ENCODE measurements at regions not wholly inside any gene's neighbourhood (a gene's known extent, or its start where the extent isn't known, plus 50 kb on each side); places are given as distances from the start of the nearest gene placed in this dataset.
"Not testable (repeated sequence)": the region's sequence is repeated elsewhere in the genome, so short reads cannot be mapped to it uniquely, and the experiment has no call there.

- WGBS, 2 experiments (ENCODE audit: low coverage in 1 of 2, low lambda C conversion rate in 2 of 2, missing lambda C conversion rate in 2 of 2): 40% methylated on average over 4 of the region's 4 CpGs
Observed at GRCh38 chr1:98523256-98523655, 138.3 kb upstream of the SNX7 start.

GRCh38 chr1:98516306-98516705, 145.2 kb upstream of the SNX7 start:
- Histone ChIP-seq H3K4me2 (ENCODE audit: unreplicated experiment) (no peak overlapping the region), H3K27me3 (replicated peaks; ENCODE audit: insufficient read depth) (no peaks in the 10 kb centered on the region), H2AFZ (no peak overlapping the region), H3K4me3 (no peak overlapping the region), H3K9ac (no peak overlapping the region), H3K9me2 (ENCODE audit: insufficient read depth) (no peaks in the 10 kb centered on the region), H4K20me1 (ENCODE audit: insufficient read depth) (no peaks in the 10 kb centered on the region), H3K79me2 (ENCODE audit: insufficient read depth) (no peaks in the 10 kb centered on the region), H3F3A (ENCODE audit: insufficient read depth) (no peaks in the 10 kb centered on the region), H3K4me1 (ENCODE audit: insufficient read depth) (no peaks in the 10 kb centered on the region), H3K9me3 (ENCODE audit: low read depth) (no peaks in the 10 kb centered on the region), H3K36me3 (ENCODE audit: low read depth) (no peaks in the 10 kb centered on the region), H3K27ac (no peak overlapping the region)
- 47 to 48% methylated on average over 2 of the region's 2 CpGs for WGBS, 2 experiments (ENCODE audit: low coverage in 1 of 2, low lambda C conversion rate in 2 of 2, missing lambda C conversion rate in 2 of 2)
- in situ Hi-C loops (cut with MboI): no loop called here
- no peak for DNase-seq
- no peak for TF ChIP-seq EZH2phosphoT487 (IDR thresholded peaks at IDR 0.05; ENCODE audit: insufficient read depth, low read depth)
- no peak for TF ChIP-seq EZH2 (IDR thresholded peaks at IDR 0.05; ENCODE audit: insufficient read depth, poor library complexity, severe bottlenecking)

More at GRCh38 chr1:98523256-98523655, 138.3 kb upstream of the SNX7 start:
- H3K79me2 ChIP-seq (ENCODE audit: insufficient read depth): no peaks in the 10 kb centered on the region
- no peaks in the 10 kb centered on the region for H3K27me3 ChIP-seq (replicated peaks; ENCODE audit: insufficient read depth)
- H3K4me3 ChIP-seq: no peak overlapping the region
- no peak overlapping the region for H3K4me2 ChIP-seq (ENCODE audit: unreplicated experiment)
- no peaks in the 10 kb centered on the region for H3K36me3 ChIP-seq (ENCODE audit: low read depth)
- no peak overlapping the region for H2AFZ ChIP-seq
- no peak overlapping the region for H3K27ac ChIP-seq
- H3K4me1 ChIP-seq (ENCODE audit: insufficient read depth): no peaks in the 10 kb centered on the region
- in situ Hi-C loops (cut with MboI): no loop called here
- no peak for DNase-seq
- no peaks in the 10 kb centered on the region for H3K9me2 ChIP-seq (ENCODE audit: insufficient read depth)
- H3F3A ChIP-seq (ENCODE audit: insufficient read depth): no peaks in the 10 kb centered on the region
- H4K20me1 ChIP-seq (ENCODE audit: insufficient read depth): no peaks in the 10 kb centered on the region
- H3K9me3 ChIP-seq (ENCODE audit: low read depth): no peaks in the 10 kb centered on the region
- no peak overlapping the region for H3K9ac ChIP-seq
- TF ChIP-seq EZH2phosphoT487 (IDR thresholded peaks at IDR 0.05; ENCODE audit: insufficient read depth, low read depth) (no peak), EZH2 (IDR thresholded peaks at IDR 0.05; ENCODE audit: insufficient read depth, poor library complexity, severe bottlenecking) (no peak)

DNA sequence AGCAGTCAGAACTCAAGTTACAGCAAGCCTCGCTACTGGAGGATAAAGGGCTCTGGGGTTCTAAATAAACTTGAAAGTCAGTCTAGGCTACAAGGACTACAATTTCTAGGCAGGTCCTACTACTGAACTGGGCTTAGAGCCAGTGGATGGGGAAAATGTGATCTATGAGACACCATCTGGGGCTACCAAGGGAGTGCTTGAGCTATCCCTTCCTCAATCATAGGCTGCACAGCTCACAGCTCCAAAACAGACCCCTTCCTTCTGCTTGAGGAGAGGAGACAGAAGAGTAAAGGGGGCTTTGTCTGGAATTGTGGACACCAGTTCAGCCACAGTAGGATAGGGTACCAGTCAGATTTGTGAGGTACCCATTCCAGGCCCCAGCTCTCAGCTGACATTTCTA, 145.8 kb upstream of the SNX7 start:
- in situ Hi-C loops (cut with MboI): no loop called here
- Histone ChIP-seq H4K20me1 (ENCODE audit: insufficient read depth) (no peaks in the 10 kb centered on the region), H3K9ac (no peak overlapping the region), H3K27ac (no peak overlapping the region), H3F3A (ENCODE audit: insufficient read depth) (no peaks in the 10 kb centered on the region), H3K9me3 (ENCODE audit: low read depth) (no peaks in the 10 kb centered on the region), H3K9me2 (ENCODE audit: insufficient read depth) (no peaks in the 10 kb centered on the region), H3K36me3 (ENCODE audit: low read depth) (no peaks in the 10 kb centered on the region), H3K4me1 (ENCODE audit: insufficient read depth) (no peaks in the 10 kb centered on the region), H3K4me3 (no peak overlapping the region), H3K4me2 (ENCODE audit: unreplicated experiment) (no peak overlapping the region), H3K79me2 (ENCODE audit: insufficient read depth) (no peaks in the 10 kb centered on the region), H2AFZ (no peak overlapping the region), H3K27me3 (replicated peaks; ENCODE audit: insufficient read depth) (no peaks in the 10 kb centered on the region)
- TF ChIP-seq EZH2phosphoT487 (IDR thresholded peaks at IDR 0.05; ENCODE audit: insufficient read depth, low read depth): no peak
- TF ChIP-seq EZH2 (IDR thresholded peaks at IDR 0.05; ENCODE audit: insufficient read depth, poor library complexity, severe bottlenecking): no peak
- no peak for DNase-seq
- 58 to 86% methylated on average over 1 of the region's 1 CpG for WGBS, 2 experiments (ENCODE audit: low coverage in 1 of 2, low lambda C conversion rate in 2 of 2, missing lambda C conversion rate in 2 of 2)

DNA sequence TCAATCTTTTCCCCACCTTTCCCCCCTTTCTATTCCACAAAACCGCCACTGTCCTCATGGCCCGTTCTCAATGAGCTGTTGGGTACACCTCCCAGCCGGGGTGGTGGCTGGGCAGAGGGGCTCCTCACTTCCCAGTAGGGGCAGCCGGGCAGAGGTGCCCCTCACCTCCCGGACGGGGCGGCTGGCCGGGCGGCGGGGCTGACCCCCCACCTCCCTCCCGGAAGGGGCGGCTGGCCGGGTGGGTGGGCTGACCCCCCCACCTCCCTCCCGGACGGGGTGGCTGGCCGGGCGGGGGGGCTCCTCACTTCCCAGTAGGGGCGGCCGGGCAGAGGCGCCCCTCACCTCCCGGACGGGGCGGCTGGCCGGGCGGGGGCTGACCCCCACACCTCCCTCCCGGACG, 149.3 kb upstream of the SNX7 start:
- H3K9me2 ChIP-seq (ENCODE audit: insufficient read depth); H3K9me3 ChIP-seq (ENCODE audit: low read depth); H3K36me3 ChIP-seq (ENCODE audit: low read depth); H3K9ac ChIP-seq; H3K27me3 ChIP-seq (replicated peaks; ENCODE audit: insufficient read depth); H3K79me2 ChIP-seq (ENCODE audit: insufficient read depth); H3K4me3 ChIP-seq; H4K20me1 ChIP-seq (ENCODE audit: insufficient read depth); H3F3A ChIP-seq (ENCODE audit: insufficient read depth); in situ Hi-C loops (cut with MboI); H3K4me2 ChIP-seq (ENCODE audit: unreplicated experiment); H3K4me1 ChIP-seq (ENCODE audit: insufficient read depth); H3K27ac ChIP-seq; DNase-seq; H2AFZ ChIP-seq: not testable (repeated sequence)
- 77 to 78% methylated on average over 2 to 15 of the region's 27 CpGs for WGBS, 2 experiments (ENCODE audit: low coverage in 1 of 2, low lambda C conversion rate in 2 of 2, missing lambda C conversion rate in 2 of 2)

GRCh38 chr1:98503771-98504170, 157.8 kb upstream of the SNX7 start:
- WGBS, 2 experiments (ENCODE audit: low coverage in 1 of 2, low lambda C conversion rate in 2 of 2, missing lambda C conversion rate in 2 of 2): 29 to 35% methylated on average over 1 of the region's 1 CpG
- no peak for TF ChIP-seq EZH2phosphoT487 (IDR thresholded peaks at IDR 0.05; ENCODE audit: insufficient read depth, low read depth)
- no peaks in the 10 kb centered on the region for H4K20me1 ChIP-seq (ENCODE audit: insufficient read depth)

More at GRCh38 chr1:98503771-98504170, 157.8 kb upstream of the SNX7 start:
- H3K9me2 ChIP-seq (ENCODE audit: insufficient read depth): no peaks in the 10 kb centered on the region
- no peak overlapping the region for H3K4me2 ChIP-seq (ENCODE audit: unreplicated experiment)
- peaks cover 2% of the 10 kb centered on the region for H3K9me3 ChIP-seq (ENCODE audit: low read depth)
- H3K4me3 ChIP-seq: no peak overlapping the region
- no peaks in the 10 kb centered on the region for H3K27me3 ChIP-seq (replicated peaks; ENCODE audit: insufficient read depth)
- H3K79me2 ChIP-seq (ENCODE audit: insufficient read depth): no peaks in the 10 kb centered on the region
- in situ Hi-C loops (cut with MboI): no loop called here
- DNase-seq: no peak
- H3F3A ChIP-seq (ENCODE audit: insufficient read depth): no peaks in the 10 kb centered on the region
- H3K4me1 ChIP-seq (ENCODE audit: insufficient read depth): no peaks in the 10 kb centered on the region
- H3K36me3 ChIP-seq (ENCODE audit: low read depth): no peaks in the 10 kb centered on the region
- H3K27ac ChIP-seq: no peak overlapping the region
- no peak overlapping the region for H2AFZ ChIP-seq
- no peak overlapping the region for H3K9ac ChIP-seq
